H9 (cell line): ENCODE measurements at regions not wholly inside any gene's neighbourhood (a gene's known extent, or its start where the extent isn't known, plus 50 kb on each side); places are given as distances from the start of the nearest gene placed in this dataset.

ENCODE experiments used
- DNase-seq: peaks from one replicate; pipeline ENCODE4 v3.0.0-alpha.2; 2017
- H2AFZ ChIP-seq: one replicate; pipeline ENCODE4 v1.6.1; 2013; ENCODE audit warnings: mild to moderate bottlenecking, low read length, control low read depth, moderate library complexity
- H2AK5ac ChIP-seq: 2 replicates; pipeline ENCODE4 v1.6.1; 2013; ENCODE audit warnings: low read length, control low read depth, mixed read lengths; ENCODE audit not compliant: insufficient read length
- H2BK120ac ChIP-seq: one replicate; pipeline ENCODE4 v1.6.1; 2013; ENCODE audit warnings: low read depth, mild to moderate bottlenecking, low read length, control low read depth, inconsistent platforms; ENCODE audit not compliant: poor library complexity, severe bottlenecking
- H2BK12ac ChIP-seq: 2 replicates; pipeline ENCODE4 v1.6.1; 2013; ENCODE audit warnings: low read length, control low read depth, mixed read lengths, low read depth; ENCODE audit not compliant: insufficient read length
- H2BK15ac ChIP-seq: 2 replicates; pipeline ENCODE4 v1.6.1; 2013; ENCODE audit warnings: low read depth, low read length, control low read depth
- H2BK20ac ChIP-seq: one replicate; pipeline ENCODE4 v1.6.1; 2013; ENCODE audit warnings: low read depth, mild to moderate bottlenecking, low read length, control low read depth, inconsistent platforms; ENCODE audit not compliant: poor library complexity, severe bottlenecking
- H2BK5ac ChIP-seq: 2 replicates; pipeline ENCODE4 v1.6.1; 2013; ENCODE audit warnings: low read length, control low read depth, mixed read lengths; ENCODE audit not compliant: insufficient read length
- H3K14ac ChIP-seq: 2 replicates; pipeline ENCODE4 v1.6.1; 2013; ENCODE audit warnings: low read length, control low read depth; ENCODE audit not compliant: insufficient read depth
- H3K18ac ChIP-seq: 2 replicates; pipeline ENCODE4 v1.6.1; 2013; ENCODE audit warnings: low read depth, mild to moderate bottlenecking, mixed read lengths, low read length, control low read depth; ENCODE audit not compliant: insufficient read length
- H3K23ac ChIP-seq: 2 replicates; pipeline ENCODE4 v1.6.1; 2013; ENCODE audit warnings: low read length, control low read depth, mixed read lengths, low read depth; ENCODE audit not compliant: insufficient read length
- H3K23me2 ChIP-seq: 2 replicates; pipeline ENCODE4 v1.6.1; 2013; ENCODE audit warnings: low read depth, mild to moderate bottlenecking, mixed read lengths, low read length, control low read depth; ENCODE audit not compliant: insufficient read length, poor library complexity, severe bottlenecking
- H3K27ac ChIP-seq: 2 replicates; pipeline ENCODE4 v1.5.1; 2013; ENCODE audit warnings: low read length, control low read depth, mixed read lengths, low read depth; ENCODE audit not compliant: insufficient read length
- H3K27me3 ChIP-seq: 2 replicates; pipeline ENCODE4 v1.6.1; 2013; ENCODE audit warnings: low read length, control low read depth, inconsistent platforms; ENCODE audit not compliant: insufficient read depth
- H3K4ac ChIP-seq: 2 replicates; pipeline ENCODE4 v1.6.1; 2013; ENCODE audit warnings: low read depth, mild to moderate bottlenecking, control low read depth, inconsistent platforms, low read length, moderate library complexity
- H3K4me1 ChIP-seq: 2 replicates; pipeline ENCODE4 v1.6.1; 2013; ENCODE audit warnings: low read length, control low read depth, inconsistent platforms; ENCODE audit not compliant: insufficient read depth
- H3K4me2 ChIP-seq: 2 replicates; pipeline ENCODE4 v1.6.1; 2013; ENCODE audit warnings: low read length, control low read depth, mixed read lengths; ENCODE audit not compliant: insufficient read length, insufficient read depth
- H3K56ac ChIP-seq: 2 replicates; pipeline ENCODE4 v1.6.1; 2013; ENCODE audit warnings: low read depth, mild to moderate bottlenecking, mixed read lengths, low read length, control low read depth; ENCODE audit not compliant: insufficient read length
- H3K79me1 ChIP-seq: 2 replicates; pipeline ENCODE4 v1.6.1; 2013; ENCODE audit warnings: low read depth, mild to moderate bottlenecking, moderate library complexity, low read length, control low read depth, inconsistent platforms; ENCODE audit not compliant: insufficient read depth, poor library complexity, severe bottlenecking
- H3K79me2 ChIP-seq: 2 replicates; pipeline ENCODE4 v1.6.1; 2013; ENCODE audit warnings: low read length, control low read depth, inconsistent platforms; ENCODE audit not compliant: insufficient read depth
- H3K9ac ChIP-seq: 2 replicates; pipeline ENCODE4 v1.6.1; 2013; ENCODE audit warnings: low read length, control low read depth, mixed read lengths; ENCODE audit not compliant: insufficient read length; ENCODE audit errors: extremely low read depth
- H3K9me3 ChIP-seq: one replicate; pipeline ENCODE4 v1.6.1; 2013; ENCODE audit warnings: low read depth, low read length, inconsistent platforms; ENCODE audit not compliant: control insufficient read depth
- H3T11ph ChIP-seq: one replicate; pipeline ENCODE4 v1.6.1; 2013; ENCODE audit warnings: mild to moderate bottlenecking, low read length, control low read depth, inconsistent platforms
- H4K20me1 ChIP-seq: one replicate; pipeline ENCODE4 v1.6.1; 2013; ENCODE audit not compliant: control insufficient read depth, insufficient read length, insufficient read depth
- H4K5ac ChIP-seq: 2 replicates; pipeline ENCODE4 v1.6.1; 2013; ENCODE audit warnings: low read depth, mild to moderate bottlenecking, mixed read lengths, low read length, control low read depth; ENCODE audit not compliant: insufficient read length
- H4K8ac ChIP-seq: replicated peaks from 2 replicates; pipeline ENCODE4 v1.6.1; 2013; ENCODE audit warnings: low read length, control low read depth, mixed read lengths, low read depth; ENCODE audit not compliant: insufficient read length
- H4K91ac ChIP-seq: 2 replicates; pipeline ENCODE4 v1.6.1; 2013; ENCODE audit warnings: low read depth, mild to moderate bottlenecking, moderate library complexity, mixed read lengths, low read length, control low read depth; ENCODE audit not compliant: insufficient read length
- H3K27ac Mint-ChIP-seq, 3 experiments: 2 replicates in 2 of 3; 3 replicates in 1 of 3; pipeline ENCODE4 v1.8.0; 2020 to 2021; ENCODE audit warnings: mixed read lengths in 3 of 3, mild to moderate bottlenecking in 1 of 3, moderate library complexity in 1 of 3
- H3K27me3 Mint-ChIP-seq: 2 replicates; pipeline ENCODE4 v1.8.0; 2021; ENCODE audit warnings: low read depth, mild to moderate bottlenecking, moderate library complexity, mixed read lengths
- H3K36me3 Mint-ChIP-seq, 3 experiments: 2 replicates in 2 of 3; 3 replicates in 1 of 3; pipeline ENCODE4 v1.8.0; 2020 to 2021; ENCODE audit warnings: low read depth in 3 of 3, mixed read lengths in 3 of 3; ENCODE audit not compliant: insufficient read depth in 1 of 3
- H3K4me1 Mint-ChIP-seq, 2 experiments: 2 replicates each; pipeline ENCODE4 v1.8.0; 2020; ENCODE audit warnings: mixed read lengths in 2 of 2
- H3K4me3 Mint-ChIP-seq, 2 experiments: 2 replicates in 1 of 2; 3 replicates in 1 of 2; pipeline ENCODE4 v1.8.0; 2020 to 2021; ENCODE audit warnings: mild to moderate bottlenecking in 2 of 2, mixed read lengths in 2 of 2, moderate library complexity in 1 of 2
- H3K9me3 Mint-ChIP-seq, 2 experiments: 2 replicates in 1 of 2; 3 replicates in 1 of 2; pipeline ENCODE4 v1.8.0; 2020; ENCODE audit warnings: mild to moderate bottlenecking in 2 of 2, mixed read lengths in 2 of 2, moderate library complexity in 1 of 2
- WGBS: extraction: QIAGEN DNeasy Blood & Tissue Kit; methylation state at CpG from one replicate; pipeline ENCODE4 v1.1.7; 2013; ENCODE audit warnings: missing lambda C conversion rate, low lambda C conversion rate, mixed read lengths; ENCODE audit not compliant: insufficient read length; ENCODE audit errors: extremely low coverage; 5-methylcytosine and 5-hydroxymethylcytosine counted together
- TF ChIP-seq, protein P1 (sequence below): fragments of 200-600 bp; sonication (generic); conservative IDR thresholded peaks from 3 replicates; pipeline ENCODE4 v1.8.0; 2021; ENCODE audit warnings: antibody characterized with exemption, mild to moderate bottlenecking

DNA sequence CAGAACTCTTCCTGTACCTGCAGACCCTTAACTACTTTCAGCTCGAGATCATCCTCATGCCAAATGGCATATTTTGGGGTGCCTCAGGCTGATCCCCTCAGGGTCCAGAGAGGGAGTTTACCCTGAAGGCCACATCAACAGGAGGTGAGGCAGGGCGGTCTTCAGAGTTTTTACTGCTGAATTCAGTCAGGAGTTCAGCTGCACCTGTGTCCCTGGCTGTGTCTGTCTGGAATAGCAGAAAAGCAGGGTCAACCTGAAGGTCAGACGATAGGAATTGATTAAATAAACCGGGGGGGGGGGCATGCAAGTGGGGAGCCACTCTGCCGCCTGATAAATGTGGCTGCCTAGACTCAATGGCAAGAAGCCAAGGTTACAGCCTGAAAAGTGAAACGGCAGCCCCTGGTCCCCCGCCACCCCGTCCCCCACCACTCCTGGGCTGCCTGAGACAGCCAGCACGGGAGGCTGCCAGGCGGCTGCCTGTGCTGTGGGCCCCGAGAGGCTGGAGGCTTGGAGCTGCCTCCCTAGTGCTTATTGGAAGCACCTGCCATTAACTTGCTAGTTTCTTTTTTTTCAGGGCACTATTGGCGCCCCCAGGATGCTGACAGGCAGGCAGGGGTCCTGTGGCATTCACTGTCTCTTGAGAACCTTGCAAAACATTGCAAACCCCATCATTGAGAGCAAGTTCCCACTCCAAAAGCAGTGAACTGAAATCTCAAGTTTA is 182.7 kb upstream of the PPP1R26 start:
- Mint-ChIP-seq H3K27me3 (peaks cover 11% of the 10 kb centered on the region), H3K4me3 (no peak overlapping the region; a peak in 1 of 5 replicates), H3K4me1 (peaks cover 37 to 53% of the 10 kb centered on the region in 2 experiments), H3K9me3 (no peaks in the 10 kb centered on the region), H3K36me3 (no peaks in the 10 kb centered on the region), H3K27ac (peak overlapping the region in 2 of 3 experiments; percentile 12 to 91; a peak in 1 of 7 replicates)
- Histone ChIP-seq H4K8ac (no peak overlapping the region), H3K14ac (no peak overlapping the region), H3K27ac (no peak overlapping the region), H4K20me1 (no peaks in the 10 kb centered on the region), H4K5ac (no peak overlapping the region), H3K56ac (no peak overlapping the region), H3K9me3 (no peaks in the 10 kb centered on the region), H2AK5ac (no peak overlapping the region), H2BK12ac (no peak overlapping the region), H3K79me1 (no peaks in the 10 kb centered on the region), H3T11ph (no peak overlapping the region), H3K4me1 (peaks cover 3% of the 10 kb centered on the region), H3K27me3 (no peaks in the 10 kb centered on the region), H3K18ac (no peak overlapping the region), H3K23me2 (no peaks in the 10 kb centered on the region), H3K4ac (no peak overlapping the region), H2BK120ac (no peak overlapping the region), H2BK5ac (no peak overlapping the region), H2AFZ (no peak overlapping the region), H3K23ac (no peak overlapping the region), H3K4me2 (no peak overlapping the region), H3K9ac (no peak overlapping the region), H3K79me2 (no peaks in the 10 kb centered on the region), H2BK20ac (no peak overlapping the region), H2BK15ac (no peak overlapping the region), H4K91ac (no peak overlapping the region)
- DNase-seq: peak; percentile 25
- TF ChIP-seq, protein P1, sequence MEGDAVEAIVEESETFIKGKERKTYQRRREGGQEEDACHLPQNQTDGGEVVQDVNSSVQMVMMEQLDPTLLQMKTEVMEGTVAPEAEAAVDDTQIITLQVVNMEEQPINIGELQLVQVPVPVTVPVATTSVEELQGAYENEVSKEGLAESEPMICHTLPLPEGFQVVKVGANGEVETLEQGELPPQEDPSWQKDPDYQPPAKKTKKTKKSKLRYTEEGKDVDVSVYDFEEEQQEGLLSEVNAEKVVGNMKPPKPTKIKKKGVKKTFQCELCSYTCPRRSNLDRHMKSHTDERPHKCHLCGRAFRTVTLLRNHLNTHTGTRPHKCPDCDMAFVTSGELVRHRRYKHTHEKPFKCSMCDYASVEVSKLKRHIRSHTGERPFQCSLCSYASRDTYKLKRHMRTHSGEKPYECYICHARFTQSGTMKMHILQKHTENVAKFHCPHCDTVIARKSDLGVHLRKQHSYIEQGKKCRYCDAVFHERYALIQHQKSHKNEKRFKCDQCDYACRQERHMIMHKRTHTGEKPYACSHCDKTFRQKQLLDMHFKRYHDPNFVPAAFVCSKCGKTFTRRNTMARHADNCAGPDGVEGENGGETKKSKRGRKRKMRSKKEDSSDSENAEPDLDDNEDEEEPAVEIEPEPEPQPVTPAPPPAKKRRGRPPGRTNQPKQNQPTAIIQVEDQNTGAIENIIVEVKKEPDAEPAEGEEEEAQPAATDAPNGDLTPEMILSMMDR: no peak
- WGBS: no CpG with 5 or more reads among the region's 12 CpGs
